ENCODE measurements at regions not wholly inside any gene's neighbourhood (a gene's known extent, or its start where the extent isn't known, plus 50 kb on each side); places are given as distances from the start of the nearest gene placed in this dataset.
"Not testable (repeated sequence)": the region's sequence is repeated elsewhere in the genome, so short reads cannot be mapped to it uniquely, and the experiment has no call there.

GRCh38 chr2:152251811-152252210 is 76.2 kb upstream of the STAM2 start:
- Mint-ChIP-seq H3K27me3 (no peaks in the 10 kb centered on the region), H3K27ac (no peak overlapping the region), H3K36me3 (no peaks in the 10 kb centered on the region), H3K4me1 (no peaks in the 10 kb centered on the region), H3K4me3 (no peak overlapping the region), H3K9me3 (peaks cover 0 to 1% (median 0%) of the 10 kb centered on the region in 7 donors)
- no peaks in the 10 kb centered on the region for H3K9me3 ChIP-seq (ENCODE audit: control insufficient read depth in 2 of 2, low read length in 2 of 2)
- no peaks in the 10 kb centered on the region for H3K36me3 ChIP-seq (ENCODE audit: control insufficient read depth, insufficient read depth, low read length)
- DNase-seq (no peak), ATAC-seq (ENCODE audit: low read depth in 2 of 2) (no peak)
- no peak overlapping the region for H3K4me3 ChIP-seq (ENCODE audit: low read depth, low read length)
- no peak overlapping the region for H3K27ac ChIP-seq (ENCODE audit: insufficient read depth, low read length, poor library complexity, severe bottlenecking)
- H3K4me1 ChIP-seq (ENCODE audit: control insufficient read depth, insufficient read depth, low read length, poor library complexity, severe bottlenecking): no peaks in the 10 kb centered on the region
- peaks cover 2% of the 10 kb centered on the region for H3K27me3 ChIP-seq (ENCODE audit: control insufficient read depth, insufficient read depth, low read length)

DNA sequence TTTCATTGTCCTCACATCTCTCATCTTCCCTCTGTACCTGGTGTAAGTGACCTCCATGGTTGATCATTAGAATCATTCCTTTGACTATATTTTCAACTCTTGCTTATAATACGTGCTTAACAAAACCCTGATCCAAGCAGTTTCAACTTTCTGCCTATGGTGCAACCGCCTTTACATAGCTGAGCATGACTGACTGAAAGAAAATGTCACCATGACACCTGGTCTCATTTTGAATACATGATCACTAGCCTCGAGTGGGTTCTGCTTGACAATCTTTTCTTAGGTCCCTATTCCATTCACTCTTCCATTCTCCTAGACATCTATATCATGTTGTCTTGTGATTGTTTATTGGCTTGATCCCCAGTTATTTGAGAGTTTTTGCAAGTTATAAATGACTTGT is 78.9 kb upstream of the STAM2 start:
- no peak overlapping the region for H3K27ac ChIP-seq (ENCODE audit: insufficient read depth, low read length, poor library complexity, severe bottlenecking)
- no peaks in the 10 kb centered on the region for H3K36me3 ChIP-seq (ENCODE audit: control insufficient read depth, insufficient read depth, low read length)
- no peaks in the 10 kb centered on the region for H3K27me3 Mint-ChIP-seq
- H3K36me3 Mint-ChIP-seq: no peaks in the 10 kb centered on the region
- peaks cover 0 to 1% (median 0%) of the 10 kb centered on the region in 7 donors for H3K9me3 Mint-ChIP-seq
- no peak overlapping the region for H3K4me3 ChIP-seq (ENCODE audit: low read depth, low read length)
- H3K4me3 Mint-ChIP-seq: no peak overlapping the region
- H3K4me1 Mint-ChIP-seq: no peaks in the 10 kb centered on the region
- H3K27me3 ChIP-seq (ENCODE audit: control insufficient read depth, insufficient read depth, low read length): peaks cover 2% of the 10 kb centered on the region
- DNase-seq (no peak), ATAC-seq (ENCODE audit: low read depth in 2 of 2) (no peak)
- no peak overlapping the region for H3K27ac Mint-ChIP-seq
- H3K4me1 ChIP-seq (ENCODE audit: control insufficient read depth, insufficient read depth, low read length, poor library complexity, severe bottlenecking): no peaks in the 10 kb centered on the region
- no peaks in the 10 kb centered on the region for H3K9me3 ChIP-seq (ENCODE audit: control insufficient read depth in 2 of 2, low read length in 2 of 2)

DNA sequence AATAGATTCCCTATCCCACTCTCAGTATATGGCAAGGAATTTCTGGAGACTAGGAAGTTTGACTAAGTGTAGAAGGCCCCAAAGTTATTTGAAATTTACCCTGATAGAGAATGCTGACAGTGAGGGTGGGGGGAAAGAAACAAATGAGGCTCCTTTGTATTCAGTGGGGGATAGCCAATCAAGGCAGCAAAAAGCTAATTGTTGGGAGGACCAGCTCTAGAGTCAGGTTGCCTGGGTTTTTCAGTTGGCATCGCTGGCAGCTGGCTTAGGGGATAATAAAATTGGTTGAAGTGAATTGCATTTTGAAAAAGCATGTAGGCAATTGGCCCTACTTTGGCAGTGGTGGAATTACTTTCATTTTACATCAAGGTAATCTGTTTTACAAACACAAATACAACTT is 79.4 kb upstream of the STAM2 start:
- ATAC-seq (ENCODE audit: low read depth in 2 of 2): no peak
- Histone ChIP-seq H3K4me3 (ENCODE audit: low read depth, low read length) (no peak overlapping the region), H3K9me3 (ENCODE audit: control insufficient read depth in 2 of 2, low read length in 2 of 2) (no peaks in the 10 kb centered on the region), H3K27ac (ENCODE audit: insufficient read depth, low read length, poor library complexity, severe bottlenecking) (no peak overlapping the region), H3K36me3 (ENCODE audit: control insufficient read depth, insufficient read depth, low read length) (no peaks in the 10 kb centered on the region), H3K27me3 (ENCODE audit: control insufficient read depth, insufficient read depth, low read length) (peaks cover 2% of the 10 kb centered on the region), H3K4me1 (ENCODE audit: control insufficient read depth, insufficient read depth, low read length, poor library complexity, severe bottlenecking) (no peaks in the 10 kb centered on the region)
- Mint-ChIP-seq H3K4me3 (no peak overlapping the region), H3K36me3 (no peaks in the 10 kb centered on the region), H3K27ac (no peak overlapping the region), H3K9me3 (peaks cover 0 to 1% (median 0%) of the 10 kb centered on the region in 7 donors), H3K27me3 (no peaks in the 10 kb centered on the region), H3K4me1 (no peaks in the 10 kb centered on the region)
- DNase-seq: no peak

DNA sequence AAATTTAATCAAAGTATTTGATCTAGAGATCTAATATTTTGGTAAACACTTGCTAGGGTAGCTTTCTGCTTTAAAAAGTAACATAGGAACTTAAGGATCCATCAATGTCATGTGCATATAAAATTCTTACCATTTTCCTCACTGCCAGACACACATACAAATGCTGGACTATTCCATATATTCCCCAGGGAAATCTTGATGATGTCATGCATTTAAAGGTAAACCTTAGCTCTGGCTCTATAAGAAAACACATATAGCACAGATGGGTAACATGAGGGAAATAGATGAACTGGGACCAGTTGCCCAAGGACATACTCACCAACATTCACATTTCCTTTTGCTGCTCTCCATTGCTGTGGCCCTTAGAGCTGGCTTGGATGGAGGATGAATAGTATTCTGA is 79.1 kb upstream of the FMNL2 start:
- no peak overlapping the region for H3K4me3 Mint-ChIP-seq

DNA sequence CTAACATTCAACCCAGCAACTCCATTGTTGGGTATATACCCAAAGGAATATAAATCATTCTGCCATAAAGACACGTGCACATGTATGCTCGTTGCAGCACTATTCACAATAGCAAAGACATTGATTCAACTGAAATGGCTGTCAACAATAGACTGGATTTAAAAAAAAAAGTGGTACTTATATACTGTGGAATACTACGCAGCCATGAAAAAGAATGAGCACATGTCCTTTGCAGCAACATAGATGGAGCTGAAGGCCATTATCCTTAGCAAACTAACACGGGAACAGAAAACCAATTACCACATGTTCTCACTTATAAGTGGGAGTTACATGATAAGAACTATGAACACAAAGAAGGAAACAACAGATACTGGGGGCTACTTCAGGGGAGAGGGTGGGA is 74.0 kb upstream of the FMNL2 start:
- DNase-seq: no peak
- Histone ChIP-seq H3K27me3 (ENCODE audit: control insufficient read depth, insufficient read depth, low read length) (no peaks in the 10 kb centered on the region), H3K9me3 (ENCODE audit: control insufficient read depth in 2 of 2, low read length in 2 of 2) (no peaks in the 10 kb centered on the region), H3K36me3 (ENCODE audit: control insufficient read depth, insufficient read depth, low read length) (no peaks in the 10 kb centered on the region), H3K4me1 (ENCODE audit: control insufficient read depth, insufficient read depth, low read length, poor library complexity, severe bottlenecking) (no peaks in the 10 kb centered on the region), H3K27ac (ENCODE audit: insufficient read depth, low read length, poor library complexity, severe bottlenecking) (no peak overlapping the region), H3K4me3 (ENCODE audit: low read depth, low read length) (no peak overlapping the region)
- no peaks in the 10 kb centered on the region for H3K36me3 Mint-ChIP-seq
- no peaks in the 10 kb centered on the region for H3K4me1 Mint-ChIP-seq
- H3K27ac Mint-ChIP-seq: no peak overlapping the region
- peaks cover 0 to 13% (median 4%) of the 10 kb centered on the region in 7 donors for H3K9me3 Mint-ChIP-seq
- ATAC-seq (ENCODE audit: low read depth in 2 of 2): no peak
- no peaks in the 10 kb centered on the region for H3K27me3 Mint-ChIP-seq
- no peak overlapping the region for H3K4me3 Mint-ChIP-seq

More for the DNA sequence above, 79.1 kb upstream of the FMNL2 start:
- no peak for DNase-seq
- Mint-ChIP-seq H3K27ac (no peak overlapping the region), H3K36me3 (no peaks in the 10 kb centered on the region), H3K4me1 (no peaks in the 10 kb centered on the region), H3K27me3 (no peaks in the 10 kb centered on the region), H3K9me3 (peaks cover 0 to 9% (median 1%) of the 10 kb centered on the region in 7 donors)
- H3K4me3 ChIP-seq (ENCODE audit: low read depth, low read length): no peak overlapping the region
- H3K36me3 ChIP-seq (ENCODE audit: control insufficient read depth, insufficient read depth, low read length): no peaks in the 10 kb centered on the region
- H3K4me1 ChIP-seq (ENCODE audit: control insufficient read depth, insufficient read depth, low read length, poor library complexity, severe bottlenecking): no peaks in the 10 kb centered on the region
- H3K9me3 ChIP-seq (ENCODE audit: control insufficient read depth in 2 of 2, low read length in 2 of 2): no peaks in the 10 kb centered on the region
- ATAC-seq (ENCODE audit: low read depth in 2 of 2): no peak
- H3K27me3 ChIP-seq (ENCODE audit: control insufficient read depth, insufficient read depth, low read length): peaks cover 2% of the 10 kb centered on the region
- H3K27ac ChIP-seq (ENCODE audit: insufficient read depth, low read length, poor library complexity, severe bottlenecking): no peak overlapping the region

GRCh38 chr2:152263911-152264310 is 71.1 kb upstream of the FMNL2 start:
- no peak for ATAC-seq (ENCODE audit: low read depth in 2 of 2)
- H3K9me3 ChIP-seq (ENCODE audit: control insufficient read depth in 2 of 2, low read length in 2 of 2): no peaks in the 10 kb centered on the region
- H3K36me3 ChIP-seq (ENCODE audit: control insufficient read depth, insufficient read depth, low read length): no peaks in the 10 kb centered on the region
- no peak overlapping the region for H3K27ac ChIP-seq (ENCODE audit: insufficient read depth, low read length, poor library complexity, severe bottlenecking)
- H3K4me3 Mint-ChIP-seq: no peak overlapping the region
- H3K27me3 ChIP-seq (ENCODE audit: control insufficient read depth, insufficient read depth, low read length): no peaks in the 10 kb centered on the region
- H3K4me1 Mint-ChIP-seq: no peaks in the 10 kb centered on the region
- no peaks in the 10 kb centered on the region for H3K36me3 Mint-ChIP-seq
- peaks cover 0 to 18% (median 4%) of the 10 kb centered on the region in 7 donors for H3K9me3 Mint-ChIP-seq
- no peaks in the 10 kb centered on the region for H3K4me1 ChIP-seq (ENCODE audit: control insufficient read depth, insufficient read depth, low read length, poor library complexity, severe bottlenecking)
- H3K4me3 ChIP-seq (ENCODE audit: low read depth, low read length): no peak overlapping the region
- no peaks in the 10 kb centered on the region for H3K27me3 Mint-ChIP-seq
- no peak for DNase-seq
- no peak overlapping the region for H3K27ac Mint-ChIP-seq

DNA sequence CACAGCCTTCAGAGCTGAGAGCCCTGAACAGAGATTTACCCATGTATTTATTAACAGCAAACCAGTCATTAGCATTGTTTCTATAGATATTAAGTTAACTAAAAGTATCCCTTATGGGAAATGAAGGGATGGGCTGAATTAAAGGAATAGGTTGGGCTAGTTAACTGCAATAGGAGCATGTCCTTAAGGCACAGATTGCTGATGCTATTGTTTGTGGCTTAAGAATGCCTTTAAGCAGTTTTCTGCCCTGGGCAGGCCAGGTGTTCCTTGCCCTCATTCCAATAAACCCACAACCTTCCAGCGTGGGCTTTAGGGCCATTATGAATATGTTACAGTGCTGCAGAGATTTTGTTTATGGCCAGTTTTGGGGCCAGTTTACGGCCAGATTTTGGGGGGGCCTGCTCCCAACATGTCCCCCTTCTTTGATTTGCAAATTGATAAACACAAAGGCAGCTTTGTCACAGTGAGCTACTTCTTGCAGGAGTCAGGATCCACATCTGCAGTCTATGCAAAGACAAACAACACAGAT is 61.2 kb upstream of the FMNL2 start:
- peaks cover 2 to 24% (median 7%) of the 10 kb centered on the region in 7 donors for H3K9me3 Mint-ChIP-seq

GRCh38 chr2:152277896-152278295 is 57.1 kb upstream of the FMNL2 start:
- H3K36me3 Mint-ChIP-seq; H3K36me3 ChIP-seq (ENCODE audit: control insufficient read depth, insufficient read depth, low read length); H3K27ac Mint-ChIP-seq; H3K4me1 Mint-ChIP-seq; H3K4me3 ChIP-seq (ENCODE audit: low read depth, low read length); H3K27me3 Mint-ChIP-seq; H3K27me3 ChIP-seq (ENCODE audit: control insufficient read depth, insufficient read depth, low read length); H3K4me3 Mint-ChIP-seq; H3K27ac ChIP-seq (ENCODE audit: insufficient read depth, low read length, poor library complexity, severe bottlenecking); DNase-seq; H3K4me1 ChIP-seq (ENCODE audit: control insufficient read depth, insufficient read depth, low read length, poor library complexity, severe bottlenecking); ATAC-seq (ENCODE audit: low read depth in 2 of 2): not testable (repeated sequence)
- peaks cover 12 to 17% of the 10 kb centered on the region in 2 experiments for H3K9me3 ChIP-seq (ENCODE audit: control insufficient read depth in 2 of 2, low read length in 2 of 2)
- peaks cover 0 to 26% (median 9%) of the 10 kb centered on the region in 7 donors for H3K9me3 Mint-ChIP-seq

More for the DNA sequence above, 61.2 kb upstream of the FMNL2 start:
- not testable (repeated sequence) for H3K4me3 Mint-ChIP-seq; H3K27ac Mint-ChIP-seq; DNase-seq; H3K27ac ChIP-seq (ENCODE audit: insufficient read depth, low read length, poor library complexity, severe bottlenecking); H3K36me3 Mint-ChIP-seq; H3K4me1 Mint-ChIP-seq; H3K27me3 Mint-ChIP-seq; H3K4me3 ChIP-seq (ENCODE audit: low read depth, low read length); H3K27me3 ChIP-seq (ENCODE audit: control insufficient read depth, insufficient read depth, low read length); ATAC-seq (ENCODE audit: low read depth in 2 of 2); H3K36me3 ChIP-seq (ENCODE audit: control insufficient read depth, insufficient read depth, low read length); H3K4me1 ChIP-seq (ENCODE audit: control insufficient read depth, insufficient read depth, low read length, poor library complexity, severe bottlenecking)
- H3K9me3 ChIP-seq (ENCODE audit: control insufficient read depth in 2 of 2, low read length in 2 of 2): peaks cover 12 to 18% of the 10 kb centered on the region in 2 experiments

Data from CD4-positive, CD25-positive, alpha-beta regulatory T cell (primary cell).